WTC11 (cell line): ENCODE measurements at regions not wholly inside any gene's neighbourhood (a gene's known extent, or its start where the extent isn't known, plus 50 kb on each side); places are given as distances from the start of the nearest gene placed in this dataset.

Experiments
- CREB1 ChIP-seq: sonication (generic); formaldehyde crosslinking; IDR thresholded peaks from 2 replicates; pipeline ENCODE4 v1.8.0; 2023; ENCODE audit warnings: mild to moderate bottlenecking, missing genetic modification reagents
- CTCF ChIP-seq: fragments of 200-600 bp; IDR thresholded peaks from 2 replicates; pipeline ENCODE4 v1.8.0; 2022; ENCODE audit warnings: antibody characterized with exemption
- FOXJ3 ChIP-seq: sonication (generic); formaldehyde crosslinking; IDR thresholded peaks from 2 replicates; pipeline ENCODE4 v1.9.0; 2021; ENCODE audit warnings: missing genetic modification reagents, mild to moderate bottlenecking, borderline replicate concordance
- JUN ChIP-seq: sonication (generic); formaldehyde crosslinking; IDR thresholded peaks from 2 replicates; pipeline ENCODE4 v1.8.0; 2023; ENCODE audit warnings: mild to moderate bottlenecking, missing genetic modification reagents
- NR1H2 ChIP-seq: sonication (generic); formaldehyde crosslinking; IDR thresholded peaks from 2 replicates; pipeline ENCODE4 v1.9.0; 2021; ENCODE audit warnings: mild to moderate bottlenecking, moderate library complexity, missing genetic modification reagents
- RELA ChIP-seq: sonication (generic); formaldehyde crosslinking; IDR thresholded peaks from 2 replicates; pipeline ENCODE4 v1.8.1; 2022; ENCODE audit warnings: missing genetic modification reagents, mild to moderate bottlenecking, borderline replicate concordance
- SP1 ChIP-seq: sonication (generic); formaldehyde crosslinking; conservative IDR thresholded peaks from 2 replicates; pipeline ENCODE4 v1.8.1; 2022; ENCODE audit warnings: missing genetic modification reagents
- TCF7 ChIP-seq: sonication (generic); formaldehyde crosslinking; IDR thresholded peaks from 2 replicates; pipeline ENCODE4 v1.8.0; 2022; ENCODE audit warnings: mild to moderate bottlenecking, low read depth, missing genetic modification reagents, moderate library complexity
- USF1 ChIP-seq: sonication (generic); formaldehyde crosslinking; IDR thresholded peaks from 2 replicates; pipeline ENCODE4 v1.8.0; 2022; ENCODE audit warnings: mild to moderate bottlenecking, missing genetic modification reagents
- ZNF416 ChIP-seq: fragments of 250-450 bp; sonication (Bioruptor Pico); IDR thresholded peaks from 2 replicates; pipeline ENCODE4 v1.9.0; 2021; ENCODE audit warnings: mild to moderate bottlenecking, inconsistent platforms
- ZSCAN18 ChIP-seq: fragments of 250-450 bp; sonication (Bioruptor Pico); IDR thresholded peaks from 2 replicates; pipeline ENCODE4 v2.1.2; 2022; ENCODE audit warnings: mild to moderate bottlenecking, moderate library complexity
- TF ChIP-seq, protein P1 (sequence below): sonication (generic); formaldehyde crosslinking; IDR thresholded peaks from 2 replicates; pipeline ENCODE4 v1.8.1; 2023; ENCODE audit warnings: mild to moderate bottlenecking, missing genetic modification reagents, moderate library complexity
- TF ChIP-seq, protein P2 (sequence below): sonication (generic); formaldehyde crosslinking; IDR thresholded peaks from 2 replicates; pipeline ENCODE4 v1.8.0; 2022; ENCODE audit warnings: missing genetic modification reagents

GRCh38 chr2:172230332-172230888, 127.7 kb upstream of the DLX2 start:
- TF ChIP-seq CTCF (no peak), ZSCAN18 (no peak), JUN (CRISPR knock-in tag) (no peak), SP1 (CRISPR knock-in tag) (no peak), CREB1 (no peak), NR1H2 (CRISPR knock-in tag) (no peak), ZNF416 (CRISPR knock-in tag) (no peak), FOXJ3 (CRISPR knock-in tag) (no peak), RELA (CRISPR knock-in tag) (no peak), TCF7 (no peak), USF1 (no peak)
- TF ChIP-seq, protein P1, sequence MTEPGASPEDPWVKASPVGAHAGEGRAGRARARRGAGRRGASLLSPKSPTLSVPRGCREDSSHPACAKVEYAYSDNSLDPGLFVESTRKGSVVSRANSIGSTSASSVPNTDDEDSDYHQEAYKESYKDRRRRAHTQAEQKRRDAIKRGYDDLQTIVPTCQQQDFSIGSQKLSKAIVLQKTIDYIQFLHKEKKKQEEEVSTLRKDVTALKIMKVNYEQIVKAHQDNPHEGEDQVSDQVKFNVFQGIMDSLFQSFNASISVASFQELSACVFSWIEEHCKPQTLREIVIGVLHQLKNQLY (CRISPR knock-in tag), result no peak
- TF ChIP-seq, protein P2, sequence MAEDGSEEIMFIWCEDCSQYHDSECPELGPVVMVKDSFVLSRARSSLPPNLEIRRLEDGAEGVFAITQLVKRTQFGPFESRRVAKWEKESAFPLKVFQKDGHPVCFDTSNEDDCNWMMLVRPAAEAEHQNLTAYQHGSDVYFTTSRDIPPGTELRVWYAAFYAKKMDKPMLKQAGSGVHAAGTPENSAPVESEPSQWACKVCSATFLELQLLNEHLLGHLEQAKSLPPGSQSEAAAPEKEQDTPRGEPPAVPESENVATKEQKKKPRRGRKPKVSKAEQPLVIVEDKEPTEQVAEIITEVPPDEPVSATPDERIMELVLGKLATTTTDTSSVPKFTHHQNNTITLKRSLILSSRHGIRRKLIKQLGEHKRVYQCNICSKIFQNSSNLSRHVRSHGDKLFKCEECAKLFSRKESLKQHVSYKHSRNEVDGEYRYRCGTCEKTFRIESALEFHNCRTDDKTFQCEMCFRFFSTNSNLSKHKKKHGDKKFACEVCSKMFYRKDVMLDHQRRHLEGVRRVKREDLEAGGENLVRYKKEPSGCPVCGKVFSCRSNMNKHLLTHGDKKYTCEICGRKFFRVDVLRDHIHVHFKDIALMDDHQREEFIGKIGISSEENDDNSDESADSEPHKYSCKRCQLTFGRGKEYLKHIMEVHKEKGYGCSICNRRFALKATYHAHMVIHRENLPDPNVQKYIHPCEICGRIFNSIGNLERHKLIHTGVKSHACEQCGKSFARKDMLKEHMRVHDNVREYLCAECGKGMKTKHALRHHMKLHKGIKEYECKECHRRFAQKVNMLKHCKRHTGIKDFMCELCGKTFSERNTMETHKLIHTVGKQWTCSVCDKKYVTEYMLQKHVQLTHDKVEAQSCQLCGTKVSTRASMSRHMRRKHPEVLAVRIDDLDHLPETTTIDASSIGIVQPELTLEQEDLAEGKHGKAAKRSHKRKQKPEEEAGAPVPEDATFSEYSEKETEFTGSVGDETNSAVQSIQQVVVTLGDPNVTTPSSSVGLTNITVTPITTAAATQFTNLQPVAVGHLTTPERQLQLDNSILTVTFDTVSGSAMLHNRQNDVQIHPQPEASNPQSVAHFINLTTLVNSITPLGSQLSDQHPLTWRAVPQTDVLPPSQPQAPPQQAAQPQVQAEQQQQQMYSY (CRISPR knock-in tag), result no peak
